H9 (cell line): ENCODE measurements at regions not wholly inside any gene's neighbourhood (a gene's known extent, or its start where the extent isn't known, plus 50 kb on each side); places are given as distances from the start of the nearest gene placed in this dataset.

Experiments
- DNase-seq: peaks from one replicate; pipeline ENCODE4 v3.0.0-alpha.2; 2017
- H2AFZ ChIP-seq: one replicate; pipeline ENCODE4 v1.6.1; 2013; ENCODE audit warnings: mild to moderate bottlenecking, low read length, control low read depth, moderate library complexity
- H2AK5ac ChIP-seq: 2 replicates; pipeline ENCODE4 v1.6.1; 2013; ENCODE audit warnings: low read length, control low read depth, mixed read lengths; ENCODE audit not compliant: insufficient read length
- H2BK120ac ChIP-seq: one replicate; pipeline ENCODE4 v1.6.1; 2013; ENCODE audit warnings: low read depth, mild to moderate bottlenecking, low read length, control low read depth, inconsistent platforms; ENCODE audit not compliant: poor library complexity, severe bottlenecking
- H2BK12ac ChIP-seq: 2 replicates; pipeline ENCODE4 v1.6.1; 2013; ENCODE audit warnings: low read length, control low read depth, mixed read lengths, low read depth; ENCODE audit not compliant: insufficient read length
- H2BK15ac ChIP-seq: 2 replicates; pipeline ENCODE4 v1.6.1; 2013; ENCODE audit warnings: low read depth, low read length, control low read depth
- H2BK20ac ChIP-seq: one replicate; pipeline ENCODE4 v1.6.1; 2013; ENCODE audit warnings: low read depth, mild to moderate bottlenecking, low read length, control low read depth, inconsistent platforms; ENCODE audit not compliant: poor library complexity, severe bottlenecking
- H2BK5ac ChIP-seq: 2 replicates; pipeline ENCODE4 v1.6.1; 2013; ENCODE audit warnings: low read length, control low read depth, mixed read lengths; ENCODE audit not compliant: insufficient read length
- H3K14ac ChIP-seq: 2 replicates; pipeline ENCODE4 v1.6.1; 2013; ENCODE audit warnings: low read length, control low read depth; ENCODE audit not compliant: insufficient read depth
- H3K18ac ChIP-seq: 2 replicates; pipeline ENCODE4 v1.6.1; 2013; ENCODE audit warnings: low read depth, mild to moderate bottlenecking, mixed read lengths, low read length, control low read depth; ENCODE audit not compliant: insufficient read length
- H3K23ac ChIP-seq: 2 replicates; pipeline ENCODE4 v1.6.1; 2013; ENCODE audit warnings: low read length, control low read depth, mixed read lengths, low read depth; ENCODE audit not compliant: insufficient read length
- H3K23me2 ChIP-seq: 2 replicates; pipeline ENCODE4 v1.6.1; 2013; ENCODE audit warnings: low read depth, mild to moderate bottlenecking, mixed read lengths, low read length, control low read depth; ENCODE audit not compliant: insufficient read length, poor library complexity, severe bottlenecking
- H3K27ac ChIP-seq: 2 replicates; pipeline ENCODE4 v1.5.1; 2013; ENCODE audit warnings: low read length, control low read depth, mixed read lengths, low read depth; ENCODE audit not compliant: insufficient read length
- H3K27me3 ChIP-seq: 2 replicates; pipeline ENCODE4 v1.6.1; 2013; ENCODE audit warnings: low read length, control low read depth, inconsistent platforms; ENCODE audit not compliant: insufficient read depth
- H3K4ac ChIP-seq: 2 replicates; pipeline ENCODE4 v1.6.1; 2013; ENCODE audit warnings: low read depth, mild to moderate bottlenecking, control low read depth, inconsistent platforms, low read length, moderate library complexity
- H3K4me1 ChIP-seq: 2 replicates; pipeline ENCODE4 v1.6.1; 2013; ENCODE audit warnings: low read length, control low read depth, inconsistent platforms; ENCODE audit not compliant: insufficient read depth
- H3K4me2 ChIP-seq: 2 replicates; pipeline ENCODE4 v1.6.1; 2013; ENCODE audit warnings: low read length, control low read depth, mixed read lengths; ENCODE audit not compliant: insufficient read length, insufficient read depth
- H3K56ac ChIP-seq: 2 replicates; pipeline ENCODE4 v1.6.1; 2013; ENCODE audit warnings: low read depth, mild to moderate bottlenecking, mixed read lengths, low read length, control low read depth; ENCODE audit not compliant: insufficient read length
- H3K79me1 ChIP-seq: 2 replicates; pipeline ENCODE4 v1.6.1; 2013; ENCODE audit warnings: low read depth, mild to moderate bottlenecking, moderate library complexity, low read length, control low read depth, inconsistent platforms; ENCODE audit not compliant: insufficient read depth, poor library complexity, severe bottlenecking
- H3K79me2 ChIP-seq: 2 replicates; pipeline ENCODE4 v1.6.1; 2013; ENCODE audit warnings: low read length, control low read depth, inconsistent platforms; ENCODE audit not compliant: insufficient read depth
- H3K9ac ChIP-seq: 2 replicates; pipeline ENCODE4 v1.6.1; 2013; ENCODE audit warnings: low read length, control low read depth, mixed read lengths; ENCODE audit not compliant: insufficient read length; ENCODE audit errors: extremely low read depth
- H3K9me3 ChIP-seq: one replicate; pipeline ENCODE4 v1.6.1; 2013; ENCODE audit warnings: low read depth, low read length, inconsistent platforms; ENCODE audit not compliant: control insufficient read depth
- H3T11ph ChIP-seq: one replicate; pipeline ENCODE4 v1.6.1; 2013; ENCODE audit warnings: mild to moderate bottlenecking, low read length, control low read depth, inconsistent platforms
- H4K20me1 ChIP-seq: one replicate; pipeline ENCODE4 v1.6.1; 2013; ENCODE audit not compliant: control insufficient read depth, insufficient read length, insufficient read depth
- H4K5ac ChIP-seq: 2 replicates; pipeline ENCODE4 v1.6.1; 2013; ENCODE audit warnings: low read depth, mild to moderate bottlenecking, mixed read lengths, low read length, control low read depth; ENCODE audit not compliant: insufficient read length
- H4K8ac ChIP-seq: replicated peaks from 2 replicates; pipeline ENCODE4 v1.6.1; 2013; ENCODE audit warnings: low read length, control low read depth, mixed read lengths, low read depth; ENCODE audit not compliant: insufficient read length
- H4K91ac ChIP-seq: 2 replicates; pipeline ENCODE4 v1.6.1; 2013; ENCODE audit warnings: low read depth, mild to moderate bottlenecking, moderate library complexity, mixed read lengths, low read length, control low read depth; ENCODE audit not compliant: insufficient read length
- H3K27ac Mint-ChIP-seq, 3 experiments: 2 replicates in 2 of 3; 3 replicates in 1 of 3; pipeline ENCODE4 v1.8.0; 2020 to 2021; ENCODE audit warnings: mixed read lengths in 3 of 3, mild to moderate bottlenecking in 1 of 3, moderate library complexity in 1 of 3
- H3K27me3 Mint-ChIP-seq: 2 replicates; pipeline ENCODE4 v1.8.0; 2021; ENCODE audit warnings: low read depth, mild to moderate bottlenecking, moderate library complexity, mixed read lengths
- H3K36me3 Mint-ChIP-seq, 3 experiments: 2 replicates in 2 of 3; 3 replicates in 1 of 3; pipeline ENCODE4 v1.8.0; 2020 to 2021; ENCODE audit warnings: low read depth in 3 of 3, mixed read lengths in 3 of 3; ENCODE audit not compliant: insufficient read depth in 1 of 3
- H3K4me1 Mint-ChIP-seq, 2 experiments: 2 replicates each; pipeline ENCODE4 v1.8.0; 2020; ENCODE audit warnings: mixed read lengths in 2 of 2
- H3K4me3 Mint-ChIP-seq, 2 experiments: 2 replicates in 1 of 2; 3 replicates in 1 of 2; pipeline ENCODE4 v1.8.0; 2020 to 2021; ENCODE audit warnings: mild to moderate bottlenecking in 2 of 2, mixed read lengths in 2 of 2, moderate library complexity in 1 of 2
- H3K9me3 Mint-ChIP-seq, 2 experiments: 2 replicates in 1 of 2; 3 replicates in 1 of 2; pipeline ENCODE4 v1.8.0; 2020; ENCODE audit warnings: mild to moderate bottlenecking in 2 of 2, mixed read lengths in 2 of 2, moderate library complexity in 1 of 2
- WGBS: extraction: QIAGEN DNeasy Blood & Tissue Kit; methylation state at CpG from one replicate; pipeline ENCODE4 v1.1.7; 2013; ENCODE audit warnings: missing lambda C conversion rate, low lambda C conversion rate, mixed read lengths; ENCODE audit not compliant: insufficient read length; ENCODE audit errors: extremely low coverage; 5-methylcytosine and 5-hydroxymethylcytosine counted together
- TF ChIP-seq, protein P1 (sequence below): fragments of 200-600 bp; sonication (generic); conservative IDR thresholded peaks from 3 replicates; pipeline ENCODE4 v1.8.0; 2021; ENCODE audit warnings: antibody characterized with exemption, mild to moderate bottlenecking

- Mint-ChIP-seq H3K36me3 (peaks cover 0 to 10% (median 9%) of the 10 kb centered on the region in 3 experiments; a peak in 5 of 7 replicates), H3K9me3 (peaks cover 4 to 9% of the 10 kb centered on the region in 2 experiments; a peak in 4 of 5 replicates)
Measured at GRCh38 chr6:40708049-40708448, 120.9 kb upstream of the LRFN2 start.

More at GRCh38 chr6:40708049-40708448, 120.9 kb upstream of the LRFN2 start:
- Mint-ChIP-seq H3K4me1 (peaks cover 17 to 20% of the 10 kb centered on the region in 2 experiments), H3K27ac (no peak overlapping the region), H3K27me3 (peaks cover 5% of the 10 kb centered on the region; the same call in 1 of the 2 replicates), H3K4me3 (no peak overlapping the region)
- Histone ChIP-seq H3K56ac (no peak overlapping the region), H3K27ac (no peak overlapping the region), H3K4me1 (peaks cover 4% of the 10 kb centered on the region; the same call in 1 of the 2 replicates), H3K27me3 (no peaks in the 10 kb centered on the region), H2BK120ac (no peak overlapping the region), H3K79me2 (no peaks in the 10 kb centered on the region), H2BK20ac (no peak overlapping the region), H4K20me1 (no peaks in the 10 kb centered on the region), H3K9me3 (peaks cover 3% of the 10 kb centered on the region), H2AK5ac (no peak overlapping the region), H4K91ac (no peak overlapping the region), H2BK5ac (no peak overlapping the region), H3K14ac (no peak overlapping the region), H2BK15ac (no peak overlapping the region), H3K23me2 (no peaks in the 10 kb centered on the region), H3K4ac (no peak overlapping the region), H3K79me1 (no peaks in the 10 kb centered on the region), H3K18ac (no peak overlapping the region), H3K9ac (no peak overlapping the region), H4K5ac (no peak overlapping the region), H4K8ac (no peak overlapping the region), H2AFZ (no peak overlapping the region), H3K4me2 (no peak overlapping the region), H3T11ph (no peak overlapping the region), H3K23ac (no peak overlapping the region), H2BK12ac (no peak overlapping the region)
- WGBS = no CpG with 5 or more reads among the region's 4 CpGs
- no peak for DNase-seq
- TF ChIP-seq, protein P1, sequence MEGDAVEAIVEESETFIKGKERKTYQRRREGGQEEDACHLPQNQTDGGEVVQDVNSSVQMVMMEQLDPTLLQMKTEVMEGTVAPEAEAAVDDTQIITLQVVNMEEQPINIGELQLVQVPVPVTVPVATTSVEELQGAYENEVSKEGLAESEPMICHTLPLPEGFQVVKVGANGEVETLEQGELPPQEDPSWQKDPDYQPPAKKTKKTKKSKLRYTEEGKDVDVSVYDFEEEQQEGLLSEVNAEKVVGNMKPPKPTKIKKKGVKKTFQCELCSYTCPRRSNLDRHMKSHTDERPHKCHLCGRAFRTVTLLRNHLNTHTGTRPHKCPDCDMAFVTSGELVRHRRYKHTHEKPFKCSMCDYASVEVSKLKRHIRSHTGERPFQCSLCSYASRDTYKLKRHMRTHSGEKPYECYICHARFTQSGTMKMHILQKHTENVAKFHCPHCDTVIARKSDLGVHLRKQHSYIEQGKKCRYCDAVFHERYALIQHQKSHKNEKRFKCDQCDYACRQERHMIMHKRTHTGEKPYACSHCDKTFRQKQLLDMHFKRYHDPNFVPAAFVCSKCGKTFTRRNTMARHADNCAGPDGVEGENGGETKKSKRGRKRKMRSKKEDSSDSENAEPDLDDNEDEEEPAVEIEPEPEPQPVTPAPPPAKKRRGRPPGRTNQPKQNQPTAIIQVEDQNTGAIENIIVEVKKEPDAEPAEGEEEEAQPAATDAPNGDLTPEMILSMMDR = no peak
